ENCODE measurements at regions not wholly inside any gene's neighbourhood (a gene's known extent, or its start where the extent isn't known, plus 50 kb on each side); places are given as distances from the start of the nearest gene placed in this dataset.

DNA sequence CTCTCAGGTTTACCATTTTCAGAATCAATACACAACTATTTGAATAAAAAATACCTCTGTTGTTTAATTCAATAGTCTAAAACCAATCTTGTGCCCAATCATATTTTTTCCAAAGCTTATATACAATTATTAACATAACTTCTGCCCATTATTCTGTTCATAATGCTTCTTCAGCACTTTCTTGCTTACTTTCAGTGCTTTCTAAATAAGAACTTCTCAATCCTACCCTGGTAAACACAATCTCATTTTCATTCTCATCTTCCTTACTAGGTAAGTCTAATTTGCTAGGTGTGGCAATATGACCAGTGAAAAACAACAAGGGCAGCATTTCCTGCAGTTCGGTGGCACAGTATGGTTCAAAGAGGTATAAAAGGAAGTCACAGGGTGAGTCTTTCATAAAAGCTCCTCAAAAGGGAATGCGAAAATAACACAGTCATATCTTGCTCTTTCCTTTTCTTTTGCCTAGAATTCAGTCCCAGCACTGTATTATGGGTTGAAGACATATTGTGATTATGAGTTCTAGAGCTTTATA lies 103.5 kb downstream of the FOXG1 start:
- TF ChIP-seq CTCF (IDR thresholded peaks at IDR 0.05; ENCODE audit: control extremely low read depth, extremely low read depth, low read depth, missing control alignments): no peak
- CTCF ChIA-PET: no interaction called here
- POLR2A ChIA-PET: no interaction called here
- DNase-seq (ENCODE audit: extremely low spot score): no peak

- no peak for TF ChIP-seq CTCF (IDR thresholded peaks at IDR 0.05; ENCODE audit: control extremely low read depth, extremely low read depth, low read depth, missing control alignments)
- DNase-seq (ENCODE audit: extremely low spot score): no peak
- ChIA-PET POLR2A (no interaction called here), CTCF (interaction anchor here (0.7 to 1.5 kb wide), 2 partner anchors 8 to 15 kb away, joined by 3 read pairs; no protein-coding TSS in a partner anchor)
These were observed 109.5 kb downstream of the FOXG1 start for GRCh38 chr14:28875934-28876571.

DNA sequence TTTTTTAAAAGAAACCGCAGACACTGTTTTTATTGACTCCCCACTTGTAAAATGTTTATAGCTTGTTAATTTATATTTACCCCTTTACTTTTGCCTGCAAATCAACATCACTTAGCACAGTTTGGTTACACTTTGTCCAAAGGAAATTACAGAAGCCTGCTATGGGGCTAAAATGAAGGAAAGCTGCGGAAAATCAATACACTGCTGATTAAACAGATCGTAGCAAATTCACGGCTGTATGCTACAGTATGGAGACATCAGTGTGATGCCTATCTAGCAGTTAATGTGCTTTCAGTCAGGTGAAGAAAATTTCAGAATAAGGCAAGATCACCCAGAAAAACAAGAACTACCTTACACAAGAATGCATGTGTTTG lies 110.0 kb downstream of the FOXG1 start:
- TF ChIP-seq CTCF (IDR thresholded peaks at IDR 0.05; ENCODE audit: control extremely low read depth, extremely low read depth, low read depth, missing control alignments): no peak
- ChIA-PET POLR2A (no interaction called here), CTCF (interaction anchor here (0.7 kb wide), 1 partner anchor 9 kb away, joined by 3 read pairs; no protein-coding TSS in a partner anchor)
- no peak for DNase-seq (ENCODE audit: extremely low spot score)

GRCh38 chr14:28877923-28878322 lies 111.3 kb downstream of the FOXG1 start:
- POLR2A ChIA-PET: no interaction called here
- TF ChIP-seq CTCF (IDR thresholded peaks at IDR 0.05; ENCODE audit: control extremely low read depth, extremely low read depth, low read depth, missing control alignments): no peak
- no peak for DNase-seq (ENCODE audit: extremely low spot score)
- CTCF ChIA-PET: no interaction called here

DNA sequence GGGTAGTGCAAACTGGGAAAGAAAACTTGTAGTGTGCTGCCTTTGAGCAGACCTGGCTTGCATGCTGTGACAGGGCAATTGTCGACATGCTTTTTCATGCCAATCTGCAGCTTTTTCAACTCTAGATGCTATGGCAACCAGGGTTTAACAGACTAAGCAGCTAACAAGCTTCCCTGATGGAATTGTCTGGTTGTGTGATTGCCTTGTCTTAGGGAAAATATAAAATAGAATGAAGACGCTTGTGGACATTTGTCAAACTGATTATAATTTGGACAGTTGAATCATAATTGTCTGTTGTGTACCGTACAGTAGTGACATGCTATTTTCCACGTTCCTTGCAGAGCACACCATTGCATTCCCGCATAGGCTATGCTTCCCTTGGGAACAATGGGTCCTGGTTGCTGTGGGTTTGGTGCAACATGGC lies 113.0 kb downstream of the FOXG1 start:
- no peak for DNase-seq (ENCODE audit: extremely low spot score)
- TF ChIP-seq CTCF (IDR thresholded peaks at IDR 0.05; ENCODE audit: control extremely low read depth, extremely low read depth, low read depth, missing control alignments): no peak
- CTCF ChIA-PET: no interaction called here
- POLR2A ChIA-PET: no interaction called here

GRCh38 chr14:28886940-28887339 lies 120.4 kb downstream of the FOXG1 start:
- no peak for DNase-seq (ENCODE audit: extremely low spot score)
- CTCF ChIA-PET: no interaction called here
- TF ChIP-seq CTCF (IDR thresholded peaks at IDR 0.05; ENCODE audit: control extremely low read depth, extremely low read depth, low read depth, missing control alignments): no peak
- POLR2A ChIA-PET: no interaction called here

Measured in GM10248 (cell line).